Urinary bladder (tissue), 4 donors: ENCODE measurements at regions not wholly inside any gene's neighbourhood (a gene's known extent, or its start where the extent isn't known, plus 50 kb on each side); places are given as distances from the start of the nearest gene placed in this dataset. TPM values are rescaled to one million over a fixed set of nuclear protein-coding genes. Genes with fewer than 3 reads are reported as not detected.
A peak's percentile ranks its signal among the peaks of the same experiment; 100 is the strongest.

ENCODE experiments used
- DNase-seq: peaks from one replicate; pipeline ENCODE4 v3.0.0-alpha.2; 2015; ENCODE audit errors: extremely low spot score
- H3K27ac ChIP-seq: one replicate; pipeline ENCODE4 v1.5.1; 2013; ENCODE audit warnings: low read depth, mild to moderate bottlenecking, moderate library complexity
- H3K36me3 ChIP-seq: one replicate; pipeline ENCODE4 v1.6.1; 2013; ENCODE audit warnings: mild to moderate bottlenecking, moderate library complexity; ENCODE audit not compliant: insufficient read depth
- H3K4me1 ChIP-seq: one replicate; pipeline ENCODE4 v1.6.1; 2013; ENCODE audit warnings: mild to moderate bottlenecking, moderate library complexity; ENCODE audit not compliant: insufficient read depth
- H3K4me3 ChIP-seq: one replicate; pipeline ENCODE4 v1.5.1; 2013; ENCODE audit warnings: low read depth, low read length
- WGBS: extraction: QIAGEN DNeasy Blood & Tissue Kit; methylation state at CpG from one replicate; pipeline ENCODE4 v1.1.7; 2013; 5-methylcytosine and 5-hydroxymethylcytosine counted together
- small RNA-seq: library from RNA; depleted of rRNA; stranded (forward); fragments of <200 nt; gene quantifications from one replicate; pipeline ENCODE3, GENCODE V24; 2014
- donor health status: healthy with polysubstance abuse.
- donor health status: healthy.

DNA sequence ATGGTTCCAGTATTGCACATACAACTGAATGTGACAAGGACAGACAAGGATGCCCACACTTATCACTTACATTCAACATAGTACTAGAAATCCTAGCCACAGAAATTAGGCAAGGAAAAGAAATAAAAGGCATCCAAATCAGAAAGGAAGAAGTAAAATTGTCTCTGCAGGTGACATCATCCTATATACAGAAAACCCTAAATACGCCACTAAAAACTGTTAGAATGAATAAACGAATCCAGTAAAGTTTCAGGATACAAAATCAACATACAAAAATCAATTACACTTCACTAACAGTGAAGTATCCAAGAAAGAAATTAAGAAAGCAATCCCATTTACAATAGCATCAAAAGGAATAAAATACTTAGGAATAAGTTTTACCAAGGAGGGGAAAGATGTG, 66.1 kb downstream of the FAM217A start:
- peaks cover 2% of the 10 kb centered on the region for H3K4me1 ChIP-seq

GRCh38 chr6:4017058-4017739, 61.7 kb downstream of the FAM217A start:
- WGBS: 5% methylated on average over 2 of the region's 2 CpGs

More for the DNA sequence above, 66.1 kb downstream of the FAM217A start:
- DNase-seq: no peak
- WGBS: 72% methylated on average over 2 of the region's 2 CpGs
- Histone ChIP-seq H3K36me3 (no peaks in the 10 kb centered on the region), H3K4me3 (no peak overlapping the region), H3K27ac (no peak overlapping the region)

DNA sequence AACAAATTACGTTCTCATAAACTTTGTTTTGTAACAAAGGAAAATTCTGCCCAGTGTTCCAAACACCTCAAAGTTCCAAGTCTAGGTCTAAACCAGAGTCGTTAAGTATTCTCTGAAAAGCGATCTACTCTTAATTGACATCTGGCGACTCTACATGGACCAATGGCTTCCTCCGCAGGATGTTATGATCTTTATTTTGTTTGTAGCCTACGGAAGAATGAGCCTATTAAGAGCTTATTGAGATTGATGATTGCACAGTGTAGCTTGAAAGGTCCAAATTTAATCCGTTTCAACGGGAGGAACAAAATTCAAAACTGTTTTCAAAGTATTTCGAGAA, 61.1 kb downstream of the FAM217A start:
- WGBS: under 1% methylated on average over 9 of the region's 9 CpGs
- no peaks in the 10 kb centered on the region for H3K36me3 ChIP-seq
- peak overlapping the region; percentile 96 for H3K27ac ChIP-seq
- DNase-seq: peak; percentile 59
- H3K4me3 ChIP-seq: peak overlapping the region; percentile 68
- peaks cover 2% of the 10 kb centered on the region for H3K4me1 ChIP-seq

More at GRCh38 chr6:4017058-4017739, 61.7 kb downstream of the FAM217A start:
- no peaks in the 10 kb centered on the region for H3K36me3 ChIP-seq
- peaks cover 2% of the 10 kb centered on the region for H3K4me1 ChIP-seq
- no peak for DNase-seq
- H3K27ac ChIP-seq: peak overlapping the region; percentile 96
- no peak overlapping the region for H3K4me3 ChIP-seq

- H3K4me1 ChIP-seq: peaks cover 2% of the 10 kb centered on the region
- peak; percentile 91 for DNase-seq
- WGBS: under 1% methylated on average over 62 of the region's 62 CpGs
- no peaks in the 10 kb centered on the region for H3K36me3 ChIP-seq
- peak overlapping the region; percentile 96 for H3K27ac ChIP-seq
- H3K4me3 ChIP-seq: peak overlapping the region; percentile 68
Observed at GRCh38 chr6:4018171-4018923, 60.6 kb downstream of the FAM217A start.

Small RNAs in the stretch of these regions (small RNA-seq; reads per million reads assigned to genes)
- not detected for gene AL590004.1
